SK-N-SH (cell line): ENCODE measurements at regions not wholly inside any gene's neighbourhood (a gene's known extent, or its start where the extent isn't known, plus 50 kb on each side); places are given as distances from the start of the nearest gene placed in this dataset.
"Not testable (repeated sequence)": the region's sequence is repeated elsewhere in the genome, so short reads cannot be mapped to it uniquely, and the experiment has no call there.

Source experiments
- CTCF ChIA-PET: fragments of 300-600, 350-600 bp; formaldehyde crosslinking; extraction: SDS; loops from one replicate; lab custom pipeline; 2021; lab: Yijun Ruan, JAX
- POLR2A ChIA-PET: fragments of 350-600 bp; sonication (Branson Sonifier 250); formaldehyde crosslinking; extraction: SDS; loops from one replicate; lab custom pipeline; 2020; ENCODE audit warnings: antibody characterized with exemption, inconsistent platforms; lab: Yijun Ruan, JAX
- DNase-seq: peaks from one replicate; pipeline ENCODE4 v3.0.0; 2012
- H2AFZ ChIP-seq: fragments of 200-600 bp; sonication (generic); 2 replicates; pipeline ENCODE4 v1.8.1; 2016; ENCODE audit warnings: antibody characterized with exemption, mild to moderate bottlenecking, low read depth
- H3F3A ChIP-seq: fragments of 200-600 bp; sonication (generic); replicated peaks from 2 replicates; pipeline ENCODE3; 2016; ENCODE audit warnings: antibody characterized with exemption, mild to moderate bottlenecking; ENCODE audit not compliant: insufficient read depth
- H3K27ac ChIP-seq, 2 experiments: fragments of 200-500 bp in 1 of 2; fragments of 200-600 bp in 1 of 2; sonication (Bioruptor generic) in 1 of 2; sonication (generic), shearing (Covaris generic) in 1 of 2; 2 replicates each; pipeline versions ENCODE4 v1.5.1 to v1.6.1; 2014 to 2016; ENCODE audit warnings: low read depth in 2 of 2, inconsistent platforms in 1 of 2, low read length in 1 of 2, mild to moderate bottlenecking in 1 of 2, mixed read lengths in 1 of 2
- H3K27me3 ChIP-seq: fragments of 200-600 bp; sonication (generic), shearing (Covaris generic); 2 replicates; pipeline ENCODE4 v1.6.1; 2016; ENCODE audit warnings: mixed run types; ENCODE audit not compliant: insufficient read depth
- H3K36me3 ChIP-seq, 2 experiments: fragments of 200-500 bp in 1 of 2; fragments of 200-600 bp in 1 of 2; sonication (Bioruptor generic) in 1 of 2; sonication (generic) in 1 of 2; replicated peaks in 1 of 2; 2 replicates each; pipeline versions ENCODE3 to v1.5.1; 2014 to 2016; ENCODE audit warnings: low read length in 1 of 2, mild to moderate bottlenecking in 1 of 2; ENCODE audit not compliant: insufficient read depth in 2 of 2, control insufficient read depth in 1 of 2
- H3K4me1 ChIP-seq, 2 experiments: fragments of 200-500 bp in 1 of 2; fragments of 200-600 bp in 1 of 2; sonication (Bioruptor generic) in 1 of 2; sonication (generic), shearing (Covaris generic) in 1 of 2; 2 replicates each; pipeline versions ENCODE4 v1.5.1 to v1.6.1; 2014 to 2016; ENCODE audit warnings: low read depth in 1 of 2, low read length in 1 of 2, mixed run types in 1 of 2; ENCODE audit not compliant: insufficient read depth in 2 of 2, control insufficient read depth in 1 of 2
- H3K4me2 ChIP-seq: fragments of 200-600 bp; sonication (generic), shearing (Covaris generic); 2 replicates; pipeline ENCODE4 v1.6.1; 2017; ENCODE audit warnings: mixed run types
- H3K4me3 ChIP-seq, 2 experiments: fragments of 200-500 bp in 1 of 2; fragments of 200-600 bp in 1 of 2; sonication (Bioruptor generic) in 1 of 2; sonication (generic), shearing (Covaris generic) in 1 of 2; 2 replicates each; pipeline versions ENCODE4 v1.5.1 to v1.8.1; 2014 to 2016; ENCODE audit warnings: low read depth in 2 of 2, inconsistent platforms in 1 of 2, low read length in 1 of 2, mild to moderate bottlenecking in 1 of 2, mixed read lengths in 1 of 2, moderate library complexity in 1 of 2
- H3K79me2 ChIP-seq: fragments of 200-600 bp; sonication (generic); 2 replicates; pipeline ENCODE4 v1.8.1; 2017; ENCODE audit warnings: mild to moderate bottlenecking; ENCODE audit not compliant: insufficient read depth
- H3K9ac ChIP-seq: fragments of 200-600 bp; sonication (generic); 2 replicates; pipeline ENCODE4 v1.6.1; 2017; ENCODE audit warnings: mixed run types
- H3K9me2 ChIP-seq: fragments of 200-600 bp; sonication (generic); 2 replicates; pipeline ENCODE4 v1.6.1; 2017; ENCODE audit warnings: mixed run types
- H3K9me3 ChIP-seq: fragments of 200-600 bp; sonication (generic); 2 replicates; pipeline ENCODE4 v1.6.1; 2017; ENCODE audit warnings: mixed run types, mild to moderate bottlenecking, moderate library complexity
- H4K20me1 ChIP-seq: fragments of 200-600 bp; sonication (generic); 2 replicates; pipeline ENCODE4 v1.6.1; 2017; ENCODE audit warnings: mild to moderate bottlenecking, mixed run types; ENCODE audit not compliant: insufficient read depth
- CHD2 ChIP-seq: fragments of 150-350 bp; IDR thresholded peaks from 2 replicates; pipeline ENCODE4 v1.6.1; 2018; ENCODE audit warnings: low read length; ENCODE audit not compliant: partially characterized antibody
- CTCF ChIP-seq: fragments of 200-600 bp; sonication (generic); IDR thresholded peaks from 2 replicates; pipeline ENCODE4 v1.6.1; 2017; ENCODE audit warnings: antibody characterized with exemption, mild to moderate bottlenecking, moderate library complexity
- ELF1 ChIP-seq: IDR thresholded peaks from 2 replicates; pipeline ENCODE4 v1.4.0; 2012
- EP300 ChIP-seq, 2 experiments: IDR thresholded peaks; 2 replicates each; pipeline versions ENCODE4 v1.4.0 to v1.6.1; 2012; ENCODE audit warnings: borderline replicate concordance in 1 of 2, low read depth in 1 of 2, low read length in 1 of 2
- EZH2phosphoT487 ChIP-seq: fragments of 200-600 bp; sonication (generic); IDR thresholded peaks from 2 replicates; pipeline ENCODE4 v1.6.1; 2017; ENCODE audit warnings: low read depth, mixed run types, mild to moderate bottlenecking, antibody characterized with exemption, moderate library complexity, borderline replicate concordance
- IRF3 ChIP-seq: fragments of 150-350 bp; IDR thresholded peaks from 2 replicates; pipeline ENCODE4 v1.6.1; 2016; ENCODE audit warnings: mild to moderate bottlenecking, low read depth, low read length
- MEF2A ChIP-seq: IDR thresholded peaks from 2 replicates; pipeline ENCODE4 v1.4.0; 2012; ENCODE audit warnings: low read depth, borderline replicate concordance
- PBX3 ChIP-seq: IDR thresholded peaks from 2 replicates; pipeline ENCODE4; 2012
- POLR2AphosphoS5 ChIP-seq: IDR thresholded peaks from 2 replicates; pipeline ENCODE4 v1.6.1; 2012; ENCODE audit warnings: low read depth, low read length
- RAD21 ChIP-seq: IDR thresholded peaks from 2 replicates; pipeline ENCODE4 v1.6.1; 2012; ENCODE audit warnings: mild to moderate bottlenecking, low read length
- RCOR1 ChIP-seq: fragments of 150-350 bp; IDR thresholded peaks from 2 replicates; pipeline ENCODE4 v1.6.1; 2017; ENCODE audit warnings: antibody characterized with exemption, low read length
- RXRA ChIP-seq: IDR thresholded peaks from 2 replicates; pipeline ENCODE4 v1.4.0; 2012; ENCODE audit warnings: low read depth, mild to moderate bottlenecking, borderline replicate concordance
- SIN3A ChIP-seq: IDR thresholded peaks from 2 replicates; pipeline ENCODE4 v1.6.1; 2012; ENCODE audit warnings: low read depth, mild to moderate bottlenecking, low read length, moderate library complexity, borderline replicate concordance
- TCF12 ChIP-seq: IDR thresholded peaks from 2 replicates; pipeline ENCODE4 v1.4.0; 2012
- TEAD4 ChIP-seq: IDR thresholded peaks from 2 replicates; pipeline ENCODE4 v1.4.0; 2012; ENCODE audit warnings: mild to moderate bottlenecking, borderline replicate concordance; ENCODE audit not compliant: insufficient read depth
- USF2 ChIP-seq: fragments of 150-350 bp; IDR thresholded peaks from 2 replicates; pipeline ENCODE4 v1.6.1; 2017; ENCODE audit warnings: antibody characterized with exemption, low read length, low read depth, borderline replicate concordance
- WGBS: methylation state at CpG from one replicate; pipeline ENCODE4 v1.1.6; 2017; ENCODE audit warnings: low lambda C conversion rate; 5-methylcytosine and 5-hydroxymethylcytosine counted together

DNA sequence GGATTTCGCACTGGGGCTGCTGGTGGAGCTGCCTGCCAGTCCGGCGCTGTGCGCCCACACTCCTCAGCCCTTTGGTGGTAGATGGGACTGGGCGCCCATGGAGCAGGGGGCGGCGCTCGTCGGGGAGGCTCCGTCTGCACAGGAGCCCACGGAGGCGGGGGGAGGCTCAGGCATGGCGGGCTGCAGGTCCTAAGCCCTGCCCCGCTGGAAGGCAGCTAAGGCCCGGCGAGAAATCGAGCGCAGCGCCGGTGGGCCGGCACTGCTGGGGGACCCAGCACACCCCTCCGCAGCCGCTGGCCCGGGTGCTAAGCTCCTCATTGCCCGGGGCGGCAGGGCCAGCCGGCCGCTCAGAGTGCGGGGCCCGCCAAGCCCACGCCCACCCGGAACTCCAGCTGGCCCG is 370.9 kb downstream of the TEX13C start:
- H3F3A ChIP-seq, H3K4me3 ChIP-seq, H3K36me3 ChIP-seq, H3K4me2 ChIP-seq, POLR2A ChIA-PET, H3K27me3 ChIP-seq, H3K9ac ChIP-seq, H4K20me1 ChIP-seq, H2AFZ ChIP-seq, CTCF ChIA-PET, H3K27ac ChIP-seq, DNase-seq, H3K9me2 ChIP-seq, H3K4me1 ChIP-seq, H3K79me2 ChIP-seq, H3K9me3 ChIP-seq: not testable (repeated sequence)
- WGBS = 15% methylated on average over 10 of the region's 33 CpGs

- no peak for DNase-seq
- Histone ChIP-seq H3K4me2 (no peak overlapping the region), H3K79me2 (no peaks in the 10 kb centered on the region), H3F3A (no peaks in the 10 kb centered on the region), H3K9me2 (no peaks in the 10 kb centered on the region), H3K4me3 (no peak overlapping the region), H3K4me1 (no peaks in the 10 kb centered on the region), H3K36me3 (no peaks in the 10 kb centered on the region), H4K20me1 (no peaks in the 10 kb centered on the region), H3K27ac (no peak overlapping the region), H2AFZ (no peak overlapping the region), H3K9me3 (no peaks in the 10 kb centered on the region), H3K27me3 (no peaks in the 10 kb centered on the region), H3K9ac (no peak overlapping the region)
- ChIA-PET CTCF (no interaction called here), POLR2A (no interaction called here)
- 5% methylated on average over 1 of the region's 1 CpG for WGBS
- TF ChIP-seq USF2 (no peak), SIN3A (no peak), TEAD4 (no peak), RAD21 (no peak), TCF12 (no peak), EP300 (IDR thresholded peaks at IDR 0.05; ENCODE audit: borderline replicate concordance in 1 of 2, low read depth in 1 of 2, low read length in 1 of 2) (no peak), IRF3 (no peak), ELF1 (no peak), POLR2AphosphoS5 (no peak), RXRA (no peak), EZH2phosphoT487 (no peak), MEF2A (no peak), CHD2 (no peak), PBX3 (no peak), CTCF (no peak), RCOR1 (no peak)
Measured at GRCh38 chrX:125694171-125694570, 374.5 kb downstream of the TEX13C start.
